ENCODE measurements at regions not wholly inside any gene's neighbourhood (a gene's known extent, or its start where the extent isn't known, plus 50 kb on each side); places are given as distances from the start of the nearest gene placed in this dataset.
"Not testable (repeated sequence)": the region's sequence is repeated elsewhere in the genome, so short reads cannot be mapped to it uniquely, and the experiment has no call there.

DNA sequence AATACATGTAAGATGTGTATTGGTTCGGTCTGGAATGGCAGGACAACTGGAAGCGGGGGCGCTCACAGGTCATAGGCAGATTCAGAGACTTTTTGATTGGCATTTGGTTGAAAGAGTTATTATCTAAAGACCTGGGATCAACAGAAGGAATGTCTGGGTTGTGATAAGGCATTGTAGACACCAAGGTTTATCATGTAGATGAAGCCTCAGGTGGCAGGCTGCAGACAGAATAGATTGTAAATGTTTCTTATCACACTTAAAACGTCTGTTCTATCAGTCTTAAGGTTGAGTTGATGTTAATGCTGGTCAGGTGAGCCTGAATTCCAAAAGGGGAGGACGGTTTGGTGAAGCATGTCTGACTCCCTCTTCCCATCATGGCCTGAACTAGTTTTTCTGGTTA lies 295.9 kb upstream of the PROK2 start:
- no peak for TF ChIP-seq CTCF (IDR thresholded peaks at IDR 0.05; ENCODE audit: insufficient read depth, low read length, poor library complexity, severe bottlenecking)
- Histone ChIP-seq H3K27me3 (replicated peaks; ENCODE audit: control insufficient read depth, insufficient read depth, low read length) (no peaks in the 10 kb centered on the region), H3K36me3 (ENCODE audit: control insufficient read depth, insufficient read depth, low read length) (no peaks in the 10 kb centered on the region), H3K4me3 (replicated peaks; ENCODE audit: low read depth, low read length) (no peak overlapping the region)
- no peak for DNase-seq (ENCODE audit: extremely low read depth, insufficient read length)

DNA sequence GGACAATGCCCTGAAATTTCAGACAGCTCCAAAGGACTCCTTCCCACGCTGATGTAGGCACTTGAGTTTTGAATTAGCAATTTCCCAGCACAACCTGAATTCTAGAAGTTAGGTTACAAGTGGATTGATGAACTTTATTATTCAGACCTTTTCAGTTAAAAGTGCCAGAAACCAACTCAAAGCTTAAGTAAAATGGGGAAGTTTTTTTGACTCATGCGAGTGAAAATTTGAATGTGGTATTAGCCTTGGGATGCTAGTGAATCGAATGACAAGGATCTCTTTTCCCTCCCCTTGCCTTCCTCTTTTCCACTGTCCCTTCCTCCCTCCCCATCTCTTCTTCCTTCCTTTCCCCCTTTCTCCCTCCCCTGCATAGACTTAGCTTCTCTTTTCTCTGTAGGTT lies 295.1 kb upstream of the PROK2 start:
- Histone ChIP-seq H3K4me3 (replicated peaks; ENCODE audit: low read depth, low read length) (no peak overlapping the region), H3K36me3 (ENCODE audit: control insufficient read depth, insufficient read depth, low read length) (no peaks in the 10 kb centered on the region), H3K27me3 (replicated peaks; ENCODE audit: control insufficient read depth, insufficient read depth, low read length) (no peaks in the 10 kb centered on the region)
- DNase-seq (ENCODE audit: extremely low read depth, insufficient read length): no peak
- no peak for TF ChIP-seq CTCF (IDR thresholded peaks at IDR 0.05; ENCODE audit: insufficient read depth, low read length, poor library complexity, severe bottlenecking)

DNA sequence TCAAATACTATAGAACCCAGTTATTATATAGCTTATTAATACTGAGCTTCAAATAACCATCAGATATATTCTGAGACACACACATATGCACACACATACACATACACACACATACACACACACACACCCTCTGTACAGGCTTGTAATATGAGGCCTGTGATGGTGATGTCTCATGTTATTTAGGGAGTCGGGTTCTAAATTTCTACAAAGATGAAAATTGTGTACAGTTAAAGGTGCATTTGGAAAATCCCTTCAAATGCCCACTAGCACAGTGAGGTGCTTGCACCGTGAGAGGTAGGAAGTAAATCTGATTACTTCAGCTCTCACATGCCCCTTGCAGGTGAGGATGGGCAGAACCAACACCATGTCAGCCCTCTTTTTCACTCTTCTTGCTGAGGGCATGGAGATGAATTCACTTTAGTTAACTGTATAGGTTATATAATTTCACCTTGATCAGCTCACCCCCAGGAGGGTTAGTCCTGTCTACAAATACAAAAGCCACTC lies 294.5 kb upstream of the PROK2 start:
- H3K27me3 ChIP-seq (replicated peaks; ENCODE audit: control insufficient read depth, insufficient read depth, low read length): no peaks in the 10 kb centered on the region
- no peak overlapping the region for H3K4me3 ChIP-seq (replicated peaks; ENCODE audit: low read depth, low read length)
- TF ChIP-seq CTCF (IDR thresholded peaks at IDR 0.05; ENCODE audit: insufficient read depth, low read length, poor library complexity, severe bottlenecking): peak; percentile 14
- DNase-seq (ENCODE audit: extremely low read depth, insufficient read length): no peak
- no peaks in the 10 kb centered on the region for H3K36me3 ChIP-seq (ENCODE audit: control insufficient read depth, insufficient read depth, low read length)

DNA sequence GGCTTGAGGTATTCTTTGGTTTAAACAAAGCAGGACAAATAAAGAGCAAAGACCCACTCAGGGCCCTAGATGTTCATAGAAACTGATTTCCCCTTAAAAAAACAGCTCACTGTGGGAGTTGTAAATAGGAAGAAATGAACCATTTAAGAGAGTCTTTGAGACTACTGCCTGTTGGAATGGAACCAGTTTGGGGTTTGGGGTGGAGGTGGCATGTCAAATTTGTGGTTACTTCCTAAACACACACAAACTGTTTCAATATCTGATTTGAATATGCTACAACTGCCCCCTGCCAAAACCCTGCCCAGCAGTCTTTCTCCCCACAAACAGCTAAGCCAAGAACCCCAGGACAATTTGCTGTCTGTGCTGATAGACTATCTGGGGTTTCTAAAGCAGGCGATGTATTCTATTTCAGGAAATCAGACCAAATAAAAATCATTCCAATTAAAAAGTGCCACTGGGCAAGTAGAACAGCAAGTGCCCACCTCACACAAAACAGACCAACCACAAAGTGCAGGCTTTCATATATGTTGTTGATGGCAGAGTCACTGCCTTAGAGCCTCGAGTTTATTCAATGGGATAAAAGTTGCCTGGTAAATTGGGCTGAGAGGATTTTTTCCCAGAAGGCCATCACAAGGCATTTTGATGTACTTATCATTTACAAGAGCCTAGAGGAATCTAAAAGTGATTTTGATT lies 293.9 kb upstream of the PROK2 start:
- no peaks in the 10 kb centered on the region for H3K27me3 ChIP-seq (replicated peaks; ENCODE audit: control insufficient read depth, insufficient read depth, low read length)
- TF ChIP-seq CTCF (IDR thresholded peaks at IDR 0.05; ENCODE audit: insufficient read depth, low read length, poor library complexity, severe bottlenecking): no peak
- H3K36me3 ChIP-seq (ENCODE audit: control insufficient read depth, insufficient read depth, low read length): no peaks in the 10 kb centered on the region
- H3K4me3 ChIP-seq (replicated peaks; ENCODE audit: low read depth, low read length): no peak overlapping the region
- no peak for DNase-seq (ENCODE audit: extremely low read depth, insufficient read length)

DNA sequence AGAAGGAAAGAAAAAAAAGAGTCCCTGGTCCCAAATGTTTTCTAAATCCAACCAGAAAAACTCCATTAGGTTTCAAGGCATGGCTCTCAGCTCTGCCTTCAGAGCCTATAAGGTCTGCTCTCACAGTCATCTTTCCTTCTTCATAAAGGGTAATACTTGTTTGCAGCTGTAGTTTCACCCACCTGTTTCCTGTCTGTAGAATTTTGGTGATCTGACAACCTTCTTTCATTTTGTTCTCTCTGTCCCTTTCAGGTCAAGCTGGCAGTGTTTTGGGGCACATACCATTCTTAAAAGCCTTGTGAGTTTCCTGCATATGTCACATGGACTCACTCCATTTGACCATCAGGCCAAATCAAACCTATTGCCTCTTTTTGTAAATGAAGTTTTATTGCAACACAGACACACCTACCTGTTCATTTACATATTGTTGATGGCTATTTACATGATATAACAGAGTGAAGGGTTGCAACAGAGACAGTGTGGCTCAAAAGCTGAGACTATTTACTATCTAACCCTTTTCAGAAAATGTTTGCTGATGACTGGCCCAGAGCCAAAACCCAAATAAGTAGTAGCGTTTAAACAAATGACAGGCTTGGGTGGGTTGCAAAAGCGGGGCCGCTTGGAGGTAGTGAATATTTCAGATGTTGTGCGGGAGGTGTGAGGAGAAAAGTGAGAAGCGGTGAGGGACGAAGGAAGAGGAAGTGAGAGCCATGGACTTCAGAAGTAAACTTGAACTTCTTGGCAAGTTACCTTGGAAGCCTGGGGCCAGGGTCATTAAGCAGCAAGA lies 292.7 kb upstream of the PROK2 start:
- no peak for DNase-seq (ENCODE audit: extremely low read depth, insufficient read length)
- no peak for TF ChIP-seq CTCF (IDR thresholded peaks at IDR 0.05; ENCODE audit: insufficient read depth, low read length, poor library complexity, severe bottlenecking)
- H3K36me3 ChIP-seq (ENCODE audit: control insufficient read depth, insufficient read depth, low read length): no peaks in the 10 kb centered on the region
- H3K4me3 ChIP-seq (replicated peaks; ENCODE audit: low read depth, low read length): no peak overlapping the region
- no peaks in the 10 kb centered on the region for H3K27me3 ChIP-seq (replicated peaks; ENCODE audit: control insufficient read depth, insufficient read depth, low read length)

DNA sequence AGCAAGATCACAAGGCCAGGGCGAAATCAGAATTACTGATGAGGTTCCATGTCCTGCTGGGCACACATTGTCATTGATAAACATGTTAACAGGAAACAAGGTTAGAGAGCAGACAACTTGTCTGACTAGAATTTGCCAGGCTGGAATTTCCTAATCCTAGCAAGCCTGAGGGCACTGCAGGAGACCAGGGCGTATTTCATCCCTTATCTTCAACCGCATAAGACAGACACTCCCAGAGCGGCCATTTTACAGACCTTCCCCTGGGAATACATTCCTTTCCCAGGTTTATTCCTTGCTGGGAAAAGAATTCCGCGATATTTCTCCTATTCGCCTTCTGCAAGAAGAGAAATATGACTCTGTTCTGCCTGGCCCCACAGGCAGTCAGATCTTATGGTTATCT lies 290.9 kb upstream of the PROK2 start:
- DNase-seq (ENCODE audit: extremely low read depth, insufficient read length); H3K4me3 ChIP-seq (replicated peaks; ENCODE audit: low read depth, low read length); H3K27me3 ChIP-seq (replicated peaks; ENCODE audit: control insufficient read depth, insufficient read depth, low read length): not testable (repeated sequence)

More for the DNA sequence above, 290.9 kb upstream of the PROK2 start:
- not testable (repeated sequence) for H3K36me3 ChIP-seq (ENCODE audit: control insufficient read depth, insufficient read depth, low read length)
